Activated CD4-positive, alpha-beta memory T cell treated with anti-CD3 and anti-CD28 coated beads, Interleukin-2, amount 10 ng/mL, durations not matched to agents 7 days and 5 days (primary cell): ENCODE measurements at regions not wholly inside any gene's neighbourhood (a gene's known extent, or its start where the extent isn't known, plus 50 kb on each side); places are given as distances from the start of the nearest gene placed in this dataset.
"Not testable (repeated sequence)": the region's sequence is repeated elsewhere in the genome, so short reads cannot be mapped to it uniquely, and the experiment has no call there.

Experiments used
- CTCF ChIA-PET: fragments of 350-600 bp; sonication (Branson Sonifier 250); formaldehyde crosslinking; loops from one replicate; lab custom pipeline; 2021; ENCODE audit warnings: antibody characterized with exemption, inconsistent platforms; lab: Charles Lee
- POLR2A ChIA-PET: fragments of 350-600 bp; sonication (Branson Sonifier 250); formaldehyde crosslinking; loops from one replicate; lab custom pipeline; 2021; ENCODE audit warnings: antibody characterized with exemption; lab: Charles Lee
- DNase-seq: peaks from one replicate; pipeline ENCODE4 v3.0.0-alpha.2; 2020
- H3K27ac Mint-ChIP-seq: one replicate; pipeline ENCODE4 v1.8.0; 2021; ENCODE audit warnings: mild to moderate bottlenecking, mixed read lengths
- H3K27me3 Mint-ChIP-seq: one replicate; pipeline ENCODE4 v1.8.0; 2021; ENCODE audit warnings: mixed read lengths
- H3K36me3 Mint-ChIP-seq: one replicate; pipeline ENCODE4 v1.8.0; 2021; ENCODE audit warnings: low read depth, mixed read lengths
- H3K4me1 Mint-ChIP-seq: one replicate; pipeline ENCODE4 v1.8.0; 2021; ENCODE audit warnings: mixed read lengths
- H3K4me3 Mint-ChIP-seq: one replicate; pipeline ENCODE4 v1.8.0; 2021; ENCODE audit warnings: mild to moderate bottlenecking, mixed read lengths
- H3K9me3 Mint-ChIP-seq: one replicate; pipeline ENCODE4 v1.8.0; 2021; ENCODE audit warnings: mixed read lengths

- H3K36me3 Mint-ChIP-seq: peaks cover 9% of the 10 kb centered on the region
- DNase-seq: no peak
- H3K27ac Mint-ChIP-seq: no peak overlapping the region
- POLR2A ChIA-PET: interaction anchor here (1.5 kb wide), 1 partner anchor 9 kb away, joined by 4 read pairs; no protein-coding TSS in a partner anchor
- CTCF ChIA-PET: no interaction called here
- no peaks in the 10 kb centered on the region for H3K4me1 Mint-ChIP-seq
- peaks cover 28% of the 10 kb centered on the region for H3K27me3 Mint-ChIP-seq
- peaks cover 19% of the 10 kb centered on the region for H3K9me3 Mint-ChIP-seq
- no peak overlapping the region for H3K4me3 Mint-ChIP-seq
Observed at GRCh38 chr15:69693059-69693458, 240.4 kb downstream of the RPLP1 start.

GRCh38 chr15:69696946-69697345, 244.3 kb downstream of the RPLP1 start:
- ChIA-PET POLR2A (no interaction called here), CTCF (no interaction called here)
- Mint-ChIP-seq H3K4me3 (no peak overlapping the region), H3K9me3 (peaks cover 2% of the 10 kb centered on the region), H3K27ac (no peak overlapping the region), H3K36me3 (no peaks in the 10 kb centered on the region), H3K27me3 (peaks cover 31% of the 10 kb centered on the region), H3K4me1 (no peaks in the 10 kb centered on the region)
- no peak for DNase-seq

GRCh38 chr15:69697916-69698315, 245.3 kb downstream of the RPLP1 start:
- Mint-ChIP-seq H3K27ac (no peak overlapping the region), H3K27me3 (peaks cover 23% of the 10 kb centered on the region), H3K9me3 (peaks cover 2% of the 10 kb centered on the region), H3K4me1 (no peaks in the 10 kb centered on the region), H3K36me3 (no peaks in the 10 kb centered on the region), H3K4me3 (no peak overlapping the region)
- ChIA-PET CTCF (no interaction called here), POLR2A (no interaction called here)
- no peak for DNase-seq

GRCh38 chr15:69699096-69699495, 246.5 kb downstream of the RPLP1 start:
- Mint-ChIP-seq H3K9me3 (peaks cover 2% of the 10 kb centered on the region), H3K27ac (no peak overlapping the region), H3K27me3 (peaks cover 18% of the 10 kb centered on the region), H3K4me3 (no peak overlapping the region), H3K4me1 (no peaks in the 10 kb centered on the region), H3K36me3 (no peaks in the 10 kb centered on the region)
- ChIA-PET CTCF (no interaction called here), POLR2A (no interaction called here)
- no peak for DNase-seq

- POLR2A ChIA-PET: no interaction called here
- peaks cover 7% of the 10 kb centered on the region for H3K9me3 Mint-ChIP-seq
- H3K4me3 Mint-ChIP-seq: no peak overlapping the region
- CTCF ChIA-PET: no interaction called here
- no peaks in the 10 kb centered on the region for H3K36me3 Mint-ChIP-seq
- no peak overlapping the region for H3K27ac Mint-ChIP-seq
- DNase-seq: no peak
- H3K27me3 Mint-ChIP-seq: peaks cover 20% of the 10 kb centered on the region
- no peaks in the 10 kb centered on the region for H3K4me1 Mint-ChIP-seq
Observed at GRCh38 chr15:69700380-69700779, 247.8 kb downstream of the RPLP1 start.

- ChIA-PET POLR2A (interaction anchor here (1.6 kb wide), 1 partner anchor 9 kb away, joined by 4 read pairs; no protein-coding TSS in a partner anchor), CTCF (no interaction called here)
- no peak for DNase-seq
- H3K4me1 Mint-ChIP-seq: no peaks in the 10 kb centered on the region
- peaks cover 11% of the 10 kb centered on the region for H3K9me3 Mint-ChIP-seq
- peaks cover 18% of the 10 kb centered on the region for H3K27me3 Mint-ChIP-seq
- peaks cover 4% of the 10 kb centered on the region for H3K36me3 Mint-ChIP-seq
- no peak overlapping the region for H3K4me3 Mint-ChIP-seq
- H3K27ac Mint-ChIP-seq: no peak overlapping the region
Observed at GRCh38 chr15:69701198-69701597, 248.6 kb downstream of the RPLP1 start.

- no peaks in the 10 kb centered on the region for H3K4me1 Mint-ChIP-seq
- no peak overlapping the region for H3K4me3 Mint-ChIP-seq
- no peak overlapping the region for H3K27ac Mint-ChIP-seq
- peaks cover 30% of the 10 kb centered on the region for H3K9me3 Mint-ChIP-seq
- ChIA-PET POLR2A (no interaction called here), CTCF (no interaction called here)
- DNase-seq: no peak
- peaks cover 30% of the 10 kb centered on the region for H3K27me3 Mint-ChIP-seq
- H3K36me3 Mint-ChIP-seq: peaks cover 18% of the 10 kb centered on the region
Observed at GRCh38 chr15:69703532-69704187, 251.0 kb downstream of the RPLP1 start.

- peaks cover 18% of the 10 kb centered on the region for H3K36me3 Mint-ChIP-seq
- peaks cover 36% of the 10 kb centered on the region for H3K9me3 Mint-ChIP-seq
- POLR2A ChIA-PET: no interaction called here
- H3K4me3 Mint-ChIP-seq: no peak overlapping the region
- H3K27ac Mint-ChIP-seq: no peak overlapping the region
- CTCF ChIA-PET: no interaction called here
- H3K27me3 Mint-ChIP-seq: peaks cover 33% of the 10 kb centered on the region
- no peak for DNase-seq
- no peaks in the 10 kb centered on the region for H3K4me1 Mint-ChIP-seq
Observed at GRCh38 chr15:69704229-69704628, 251.6 kb downstream of the RPLP1 start.

GRCh38 chr15:69704700-69705099, 252.1 kb downstream of the RPLP1 start:
- ChIA-PET POLR2A (no interaction called here), CTCF (no interaction called here)
- H3K36me3 Mint-ChIP-seq: peaks cover 21% of the 10 kb centered on the region
- H3K4me3 Mint-ChIP-seq: no peak overlapping the region
- H3K27me3 Mint-ChIP-seq: peaks cover 36% of the 10 kb centered on the region
- H3K9me3 Mint-ChIP-seq: peaks cover 41% of the 10 kb centered on the region
- no peak for DNase-seq
- no peak overlapping the region for H3K27ac Mint-ChIP-seq
- H3K4me1 Mint-ChIP-seq: no peaks in the 10 kb centered on the region

GRCh38 chr15:69706353-69707097, 253.9 kb downstream of the RPLP1 start:
- H3K4me3 Mint-ChIP-seq: no peak overlapping the region
- H3K27ac Mint-ChIP-seq: no peak overlapping the region
- H3K4me1 Mint-ChIP-seq: no peaks in the 10 kb centered on the region
- H3K27me3 Mint-ChIP-seq: peaks cover 52% of the 10 kb centered on the region
- no peak for DNase-seq
- H3K9me3 Mint-ChIP-seq: peaks cover 46% of the 10 kb centered on the region
- peaks cover 31% of the 10 kb centered on the region for H3K36me3 Mint-ChIP-seq
- POLR2A ChIA-PET: no interaction called here
- CTCF ChIA-PET: no interaction called here

GRCh38 chr15:69707241-69707640, 254.6 kb downstream of the RPLP1 start:
- Mint-ChIP-seq H3K9me3 (peaks cover 46% of the 10 kb centered on the region), H3K27me3 (peaks cover 54% of the 10 kb centered on the region), H3K36me3 (peaks cover 31% of the 10 kb centered on the region)
- DNase-seq, CTCF ChIA-PET, POLR2A ChIA-PET, H3K4me1 Mint-ChIP-seq, H3K27ac Mint-ChIP-seq, H3K4me3 Mint-ChIP-seq: not testable (repeated sequence)

GRCh38 chr15:69708436-69709122, 256.0 kb downstream of the RPLP1 start:
- DNase-seq, H3K4me3 Mint-ChIP-seq, POLR2A ChIA-PET, CTCF ChIA-PET, H3K27ac Mint-ChIP-seq: not testable (repeated sequence)
- H3K9me3 Mint-ChIP-seq: peaks cover 46% of the 10 kb centered on the region
- peaks cover 62% of the 10 kb centered on the region for H3K27me3 Mint-ChIP-seq
- H3K4me1 Mint-ChIP-seq: peaks cover 12% of the 10 kb centered on the region
- peaks cover 31% of the 10 kb centered on the region for H3K36me3 Mint-ChIP-seq

GRCh38 chr15:69712991-69713390, 260.4 kb downstream of the RPLP1 start:
- H3K36me3 Mint-ChIP-seq: peaks cover 19% of the 10 kb centered on the region
- peaks cover 45% of the 10 kb centered on the region for H3K4me1 Mint-ChIP-seq
- no peak overlapping the region for H3K4me3 Mint-ChIP-seq
- H3K27ac Mint-ChIP-seq: peak overlapping the region; percentile 16
- DNase-seq: no peak
- ChIA-PET CTCF (no interaction called here), POLR2A (interaction anchor here (1.0 to 3.3 kb wide), 7 partner anchors 27 to 768 kb away, joined by 3 to 38 read pairs (median 3); partner anchors contain the start of gene RPLP1)
- peaks cover 65% of the 10 kb centered on the region for H3K27me3 Mint-ChIP-seq
- peaks cover 24% of the 10 kb centered on the region for H3K9me3 Mint-ChIP-seq
